ENCODE measurements at regions not wholly inside any gene's neighbourhood (a gene's known extent, or its start where the extent isn't known, plus 50 kb on each side); places are given as distances from the start of the nearest gene placed in this dataset.

DNA sequence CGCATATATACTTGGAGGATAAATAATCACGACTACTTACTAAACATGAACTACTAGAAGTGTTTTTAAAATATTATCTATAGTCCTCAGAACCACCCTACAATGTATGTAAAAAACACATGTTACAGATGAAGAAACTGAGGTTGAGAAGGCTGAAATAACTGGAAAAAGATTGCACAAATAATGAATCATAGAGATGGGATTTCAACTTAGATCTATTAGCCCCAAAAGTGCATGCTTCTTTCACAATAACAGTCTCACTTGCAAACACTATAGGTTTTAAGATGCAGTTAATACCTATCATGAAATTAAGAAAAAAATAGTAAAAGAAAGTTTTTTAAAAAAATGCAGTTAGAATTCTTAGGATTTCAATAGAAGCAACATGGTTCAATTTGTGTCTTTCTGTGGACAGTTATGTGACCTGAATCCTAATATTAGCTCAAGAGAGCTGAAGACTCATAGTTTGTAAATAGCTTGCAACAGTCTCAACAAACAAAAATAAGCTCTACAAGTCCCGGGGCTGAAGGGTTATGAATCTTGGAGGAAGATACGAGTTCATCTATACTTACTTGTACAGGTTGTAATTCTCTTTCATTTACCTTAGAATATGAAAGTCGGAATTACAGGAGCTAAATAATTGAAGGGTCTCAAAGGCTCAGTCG lies 58.6 kb upstream of the NTPCR start:
- DNase-seq (ENCODE audit: low spot score), result no peak

DNA sequence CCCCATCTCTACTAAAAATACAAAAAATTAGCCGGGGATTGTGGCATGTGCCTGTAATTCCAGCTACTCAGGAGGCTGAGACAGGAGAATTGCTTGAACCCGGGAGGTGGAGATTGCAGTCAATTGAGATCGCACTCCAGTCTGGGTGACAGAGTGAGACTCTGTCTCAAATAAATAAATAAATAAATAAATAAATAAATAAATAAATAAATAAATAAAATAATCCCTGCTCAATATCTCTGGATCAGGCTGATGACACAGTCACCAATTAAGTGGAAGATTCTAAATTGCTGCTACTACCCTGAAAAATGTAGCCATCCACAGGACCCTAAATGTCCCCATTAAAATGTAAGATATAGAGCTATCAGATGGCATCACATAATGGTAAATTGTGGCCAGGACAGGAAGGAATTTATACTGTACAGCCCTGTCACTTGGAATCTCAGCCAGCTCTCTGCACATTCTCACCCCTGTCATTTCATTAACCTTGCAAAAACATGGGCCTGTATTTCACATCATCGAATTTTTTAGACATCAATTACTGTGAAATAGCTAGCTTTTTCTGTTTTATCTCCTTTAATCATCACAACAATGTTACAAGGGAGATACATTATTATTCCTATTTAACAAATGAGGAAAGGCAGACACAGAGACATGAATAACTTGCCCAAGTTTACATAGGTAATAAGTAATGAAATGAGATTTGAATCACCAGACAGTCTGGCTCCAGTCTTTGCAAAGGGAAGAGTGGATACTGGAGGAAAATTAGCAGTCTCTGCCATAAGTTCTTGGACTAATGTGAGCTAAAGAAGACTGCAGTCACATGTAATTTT lies 56.7 kb upstream of the NTPCR start:
- DNase-seq (ENCODE audit: low spot score), result peak; percentile 35

DNA sequence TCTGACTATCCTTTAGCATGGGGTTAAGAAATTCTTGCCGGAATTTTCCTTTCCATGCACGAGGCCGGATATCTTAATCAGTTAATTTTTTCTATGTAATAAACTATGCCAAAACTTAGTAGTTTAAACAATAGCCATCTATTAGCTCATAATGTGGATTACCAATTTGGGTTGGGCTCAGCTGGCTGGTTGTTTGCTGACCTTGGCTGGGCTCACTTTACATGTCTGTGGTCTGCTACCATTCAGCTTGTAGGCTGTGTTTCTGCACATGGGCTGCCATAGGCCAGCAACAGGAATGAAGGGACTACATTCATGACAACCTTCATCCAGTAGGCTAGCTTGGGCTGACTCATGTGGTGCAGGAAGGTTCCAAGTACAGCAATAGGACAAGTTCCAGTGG lies 56.0 kb upstream of the NTPCR start:
- no peak for DNase-seq (ENCODE audit: low spot score)

DNA sequence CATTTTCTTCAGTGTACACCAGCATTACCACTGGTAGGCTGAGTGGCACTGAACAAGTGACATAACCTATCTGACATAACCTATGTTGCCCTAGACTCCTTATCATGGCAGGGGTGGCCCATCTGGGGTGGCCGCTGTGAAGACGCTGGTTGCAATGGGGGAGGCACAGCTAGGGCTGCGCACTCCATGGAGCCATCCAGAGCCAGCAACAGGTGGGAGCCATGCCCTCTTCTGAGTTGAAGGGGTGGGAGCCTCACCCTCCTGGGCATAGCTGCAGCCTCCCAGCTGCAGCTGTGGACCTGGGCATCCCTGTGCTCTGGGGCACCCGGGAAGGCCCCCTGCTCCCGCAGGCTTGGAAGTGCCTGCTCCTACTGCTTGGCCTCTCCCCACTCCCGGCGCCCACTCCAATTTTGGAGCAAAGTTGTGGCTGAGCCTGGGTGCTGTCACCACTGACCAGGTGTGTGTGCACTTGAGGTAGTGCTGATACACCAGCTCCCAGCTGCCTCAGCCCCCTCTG lies 52.4 kb upstream of the NTPCR start:
- no peak for DNase-seq (ENCODE audit: low spot score)

DNA sequence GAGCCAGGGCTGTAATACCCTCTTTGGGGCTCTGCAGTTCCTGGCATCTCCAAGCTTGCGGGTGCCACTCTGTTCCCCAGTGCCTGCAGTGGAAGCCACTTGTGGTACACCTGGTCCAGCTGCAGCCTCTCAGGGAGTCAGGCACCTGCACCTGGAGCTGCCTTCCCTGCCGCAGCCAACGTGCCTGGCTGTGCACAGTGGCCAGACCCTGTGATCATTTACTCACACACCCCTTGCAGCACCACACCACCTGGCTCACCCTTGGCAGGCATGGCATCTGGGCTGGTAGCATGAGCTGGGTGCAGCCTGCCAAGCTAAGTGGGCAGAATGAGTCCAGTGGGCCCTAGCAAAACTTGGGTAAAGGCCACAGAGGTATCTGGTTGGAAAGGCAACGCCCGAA lies 51.1 kb upstream of the NTPCR start:
- DNase-seq (ENCODE audit: low spot score), result no peak

DNA sequence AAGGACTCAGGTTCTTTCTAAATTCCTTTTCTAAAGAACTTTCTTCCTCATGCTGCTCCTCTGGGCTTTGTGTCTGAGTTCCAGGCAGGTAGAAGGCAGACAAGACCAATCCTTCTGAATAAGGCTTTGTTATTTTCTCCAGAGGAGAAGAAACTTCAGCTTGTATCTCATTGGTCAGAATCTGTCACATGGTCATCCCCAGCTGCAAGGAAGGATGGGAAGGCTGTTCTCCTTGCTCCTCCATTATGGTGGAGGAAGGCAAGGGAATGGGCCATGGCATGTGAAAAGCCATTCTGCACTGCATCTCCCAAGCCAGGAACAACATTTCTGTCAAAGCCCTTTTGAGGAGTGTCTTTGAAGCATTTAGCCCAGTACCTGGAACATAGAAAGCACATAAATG lies 50.6 kb upstream of the NTPCR start:
- DNase-seq (ENCODE audit: low spot score), result no peak
